Thymus (tissue), 11 donors: ENCODE measurements at regions not wholly inside any gene's neighbourhood (a gene's known extent, or its start where the extent isn't known, plus 50 kb on each side); places are given as distances from the start of the nearest gene placed in this dataset.

Experiments
- DNase-seq, 9 donors: peaks; one replicate each; pipeline ENCODE4 v3.0.0-alpha.2; 2013; ENCODE audit warnings: low spot score in 9 of 9, low read depth in 6 of 9, missing footprints in 1 of 9
- H3K27ac ChIP-seq, 2 donors: one replicate each; pipeline ENCODE4 v1.5.1; 2013; ENCODE audit warnings: control low read depth in 1 of 2, low read depth in 1 of 2, low read length in 1 of 2, mild to moderate bottlenecking in 1 of 2, moderate library complexity in 1 of 2
- H3K27me3 ChIP-seq, 2 donors: one replicate each; pipeline ENCODE4 v1.5.1; 2013; ENCODE audit warnings: low read length in 1 of 2; ENCODE audit not compliant: control insufficient read depth in 2 of 2, insufficient read depth in 1 of 2
- H3K36me3 ChIP-seq, 2 donors: one replicate each; pipeline ENCODE4 v1.5.1; 2013; ENCODE audit warnings: low read length in 1 of 2, mild to moderate bottlenecking in 1 of 2, moderate library complexity in 1 of 2; ENCODE audit not compliant: control insufficient read depth in 2 of 2, insufficient read depth in 2 of 2
- H3K4me1 ChIP-seq, 2 donors: one replicate each; pipeline ENCODE4 v1.5.1; 2013; ENCODE audit warnings: low read length in 2 of 2; ENCODE audit not compliant: control insufficient read depth in 2 of 2, insufficient read depth in 2 of 2
- H3K4me3 ChIP-seq, 2 donors: one replicate each; pipeline ENCODE4 v1.5.1; 2013; ENCODE audit warnings: low read length in 2 of 2, control low read depth in 1 of 2, mild to moderate bottlenecking in 1 of 2
- H3K9me3 ChIP-seq, 2 donors: one replicate each; pipeline ENCODE4 v1.5.1; 2013; ENCODE audit warnings: low read length in 1 of 2, mild to moderate bottlenecking in 1 of 2; ENCODE audit not compliant: control insufficient read depth in 2 of 2, insufficient read depth in 1 of 2
- WGBS: extraction: QIAGEN DNeasy Blood & Tissue Kit; methylation state at CpG from one replicate; pipeline ENCODE4 v1.1.7; 2013; 5-methylcytosine and 5-hydroxymethylcytosine counted together
- donor health status: healthy.

DNA sequence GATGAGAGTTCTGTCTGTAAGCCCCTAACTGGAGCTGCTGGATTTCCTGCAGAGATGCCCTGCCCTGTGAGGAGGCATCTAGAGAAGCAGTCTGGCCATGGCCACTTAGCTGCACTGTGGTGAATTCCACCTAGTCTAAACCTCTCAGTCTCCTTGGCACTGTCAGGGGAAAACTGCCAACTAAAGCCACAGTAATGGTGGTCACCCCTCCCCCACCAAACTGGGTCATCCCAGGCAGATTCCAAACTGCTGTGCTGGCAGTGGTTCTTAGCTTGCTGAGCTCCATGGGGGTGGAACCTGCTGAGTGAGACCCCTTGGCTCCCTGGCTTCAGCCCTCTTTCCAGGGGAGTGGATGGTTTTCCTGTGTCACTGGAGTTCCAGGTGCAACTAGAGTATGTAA is 740.6 kb downstream of the RWDD3 start:
- Histone ChIP-seq H3K4me1 (no peaks in the 10 kb centered on the region), H3K27me3 (no peaks in the 10 kb centered on the region), H3K27ac (no peak overlapping the region), H3K4me3 (no peak overlapping the region), H3K9me3 (peaks cover 0 to 6% of the 10 kb centered on the region in 2 donors), H3K36me3 (no peaks in the 10 kb centered on the region)
- DNase-seq, result no peak

DNA sequence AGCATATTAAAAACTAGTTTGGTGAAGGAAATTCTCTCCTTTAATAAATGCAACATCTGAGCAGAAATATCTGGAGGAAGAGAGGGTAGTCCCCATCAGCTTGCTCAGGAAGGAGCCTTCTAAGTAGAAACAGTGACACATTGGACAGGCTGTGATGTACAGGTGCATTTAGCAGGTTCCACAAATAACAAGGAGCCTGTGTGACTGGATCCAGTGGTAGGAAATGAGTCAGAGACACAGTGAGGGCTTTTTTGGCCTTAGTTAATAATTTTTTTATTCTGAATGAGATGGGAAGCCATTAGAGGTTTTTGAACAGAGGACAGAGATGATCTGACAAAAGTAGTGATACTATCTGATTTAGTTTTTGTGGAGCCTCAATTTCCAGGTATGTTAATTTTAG is 738.9 kb upstream of the PTBP2 start:
- no peak overlapping the region for H3K4me3 ChIP-seq
- no peaks in the 10 kb centered on the region for H3K4me1 ChIP-seq
- no peak for DNase-seq
- no peaks in the 10 kb centered on the region for H3K36me3 ChIP-seq
- no peaks in the 10 kb centered on the region for H3K27me3 ChIP-seq
- H3K9me3 ChIP-seq, result no peaks in the 10 kb centered on the region
- no peak overlapping the region for H3K27ac ChIP-seq

DNA sequence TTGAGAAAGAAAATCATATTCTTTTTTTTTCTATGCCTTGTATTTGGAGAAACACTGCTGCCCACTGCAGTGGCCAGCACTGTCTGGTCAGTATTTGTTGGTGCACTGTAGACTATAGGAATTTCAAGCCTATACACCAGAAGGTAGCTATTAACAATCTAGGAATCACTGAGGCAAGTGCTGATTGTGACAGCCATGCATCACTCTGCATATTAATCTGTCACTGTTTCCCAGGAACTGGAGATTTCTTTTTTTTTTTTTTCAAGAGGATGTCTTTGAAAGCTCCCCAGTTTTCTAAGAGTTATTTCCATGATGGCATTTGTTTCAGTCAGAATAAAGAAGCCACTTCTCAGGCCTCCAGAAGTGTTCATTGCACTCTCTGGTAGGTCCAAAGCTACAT is 737.8 kb upstream of the PTBP2 start:
- Histone ChIP-seq H3K4me1 (no peaks in the 10 kb centered on the region), H3K27me3 (no peaks in the 10 kb centered on the region), H3K27ac (no peak overlapping the region), H3K4me3 (no peak overlapping the region), H3K36me3 (no peaks in the 10 kb centered on the region), H3K9me3 (no peaks in the 10 kb centered on the region)
- DNase-seq, result no peak

DNA sequence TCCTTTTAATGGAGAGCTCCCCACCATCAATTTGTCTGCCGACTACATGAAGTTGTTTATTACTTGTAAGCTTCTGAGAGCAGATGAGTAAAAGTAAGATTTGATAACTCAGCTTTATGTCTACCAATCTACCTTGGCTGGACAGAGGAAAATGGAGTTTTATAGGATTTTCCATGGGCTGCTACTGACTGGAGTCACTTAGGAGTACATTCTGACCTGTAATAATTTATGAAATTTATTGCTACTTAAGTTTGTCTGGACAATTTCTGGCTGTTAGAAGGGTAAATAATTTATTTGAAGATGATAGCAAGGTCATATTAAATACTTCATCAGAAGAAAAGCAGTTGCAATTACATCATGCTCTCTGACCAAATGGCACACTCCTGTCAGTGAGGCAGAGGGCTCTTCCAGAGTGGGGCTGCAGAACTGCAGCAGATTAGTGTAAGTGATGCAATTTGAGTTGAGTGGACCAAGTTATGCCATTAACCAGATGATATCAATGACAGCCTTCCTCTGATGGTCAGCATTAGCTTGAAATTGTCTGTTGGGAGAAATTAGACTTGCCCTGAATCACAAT is 736.7 kb upstream of the PTBP2 start:
- Histone ChIP-seq H3K36me3 (no peaks in the 10 kb centered on the region), H3K4me1 (no peaks in the 10 kb centered on the region), H3K4me3 (no peak overlapping the region), H3K9me3 (no peaks in the 10 kb centered on the region), H3K27ac (no peak overlapping the region), H3K27me3 (no peaks in the 10 kb centered on the region)
- DNase-seq, result no peak
- WGBS, result 95% methylated on average over 1 of the region's 1 CpG

DNA sequence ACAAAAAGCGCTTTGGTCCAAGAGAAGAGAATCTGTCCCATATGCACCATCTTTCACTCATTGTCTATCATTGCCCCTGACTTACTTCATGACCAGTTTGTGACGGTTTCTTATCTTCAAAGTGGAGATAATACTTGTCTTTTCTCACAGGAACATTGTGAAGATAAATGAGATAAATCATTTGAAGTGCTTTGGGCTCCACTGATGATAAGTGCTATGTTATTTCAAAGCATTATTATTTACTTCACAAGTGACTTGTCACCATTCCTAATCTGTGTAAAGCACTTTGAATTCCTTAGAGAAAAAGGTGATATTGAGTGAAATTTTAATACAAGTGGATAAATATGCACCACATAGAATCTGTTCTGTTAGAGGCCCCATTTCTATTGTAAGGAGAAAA is 731.6 kb upstream of the PTBP2 start:
- WGBS, result 89% methylated on average over 2 of the region's 2 CpGs
- no peaks in the 10 kb centered on the region for H3K4me1 ChIP-seq
- H3K4me3 ChIP-seq, result no peak overlapping the region
- no peaks in the 10 kb centered on the region for H3K36me3 ChIP-seq
- no peaks in the 10 kb centered on the region for H3K27me3 ChIP-seq
- H3K27ac ChIP-seq, result no peak overlapping the region
- DNase-seq, result no peak
- H3K9me3 ChIP-seq, result no peaks in the 10 kb centered on the region

DNA sequence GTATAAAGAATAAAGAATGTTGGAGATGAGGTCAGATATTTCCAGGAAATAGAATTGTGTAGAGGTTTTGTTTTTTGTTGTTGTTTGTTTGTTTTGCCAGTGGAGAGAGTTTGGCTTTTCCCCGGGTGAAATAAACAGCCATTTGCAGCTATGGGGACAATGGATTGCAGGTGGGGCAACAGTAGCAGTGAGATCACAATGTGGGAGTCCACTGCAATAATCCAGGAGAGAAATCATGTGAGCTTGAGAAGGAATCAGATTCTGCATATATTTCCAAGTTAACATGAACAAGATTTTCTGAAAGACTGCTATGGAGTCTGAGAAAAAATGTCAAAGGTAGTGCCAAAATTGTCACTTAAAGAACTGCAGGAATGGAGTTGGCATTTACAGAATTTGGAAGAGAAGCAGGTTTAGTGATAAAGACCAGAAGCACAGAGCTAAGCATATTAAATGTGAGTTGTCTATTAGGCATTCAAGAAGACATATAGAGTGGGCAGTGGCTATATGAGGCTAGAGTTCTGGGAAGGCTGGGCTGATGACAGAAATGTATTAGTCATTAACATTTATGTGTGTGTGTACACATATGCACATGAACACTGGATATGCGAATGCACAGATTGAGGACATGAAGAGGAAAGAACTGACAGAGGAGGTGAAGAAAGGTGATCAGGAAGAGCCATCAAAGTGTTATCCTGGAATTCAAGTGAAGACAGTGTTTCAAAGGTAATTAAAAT is 729.6 kb upstream of the PTBP2 start:
- Histone ChIP-seq H3K9me3 (no peaks in the 10 kb centered on the region), H3K4me3 (no peak overlapping the region), H3K36me3 (no peaks in the 10 kb centered on the region), H3K4me1 (no peaks in the 10 kb centered on the region), H3K27ac (no peak overlapping the region), H3K27me3 (no peaks in the 10 kb centered on the region)
- no peak for DNase-seq
- 94% methylated on average over 2 of the region's 2 CpGs for WGBS

DNA sequence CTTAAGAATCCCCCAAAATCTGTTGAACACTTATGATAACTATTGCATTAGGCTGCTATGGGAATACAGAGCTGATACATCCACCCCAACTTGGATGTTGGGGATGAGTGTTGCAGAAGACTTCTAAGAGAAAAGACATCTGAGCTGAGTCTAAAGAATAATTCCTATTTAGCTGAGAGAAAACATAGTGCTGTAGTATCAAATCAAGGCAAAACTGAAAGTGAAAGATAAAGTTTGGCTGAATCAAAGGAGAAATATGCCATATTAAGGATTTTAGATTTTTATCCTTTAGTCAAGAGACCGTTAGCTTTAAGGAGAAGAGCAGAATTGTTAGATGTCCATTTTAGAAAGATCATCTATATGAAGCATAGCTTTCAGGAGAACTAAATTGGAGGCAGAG is 726.9 kb upstream of the PTBP2 start:
- no peaks in the 10 kb centered on the region for H3K36me3 ChIP-seq
- DNase-seq, result no peak
- 42% methylated on average over 1 of the region's 1 CpG for WGBS
- H3K9me3 ChIP-seq, result no peaks in the 10 kb centered on the region
- H3K27ac ChIP-seq, result no peak overlapping the region
- no peaks in the 10 kb centered on the region for H3K4me1 ChIP-seq
- H3K4me3 ChIP-seq, result no peak overlapping the region
- H3K27me3 ChIP-seq, result no peaks in the 10 kb centered on the region

DNA sequence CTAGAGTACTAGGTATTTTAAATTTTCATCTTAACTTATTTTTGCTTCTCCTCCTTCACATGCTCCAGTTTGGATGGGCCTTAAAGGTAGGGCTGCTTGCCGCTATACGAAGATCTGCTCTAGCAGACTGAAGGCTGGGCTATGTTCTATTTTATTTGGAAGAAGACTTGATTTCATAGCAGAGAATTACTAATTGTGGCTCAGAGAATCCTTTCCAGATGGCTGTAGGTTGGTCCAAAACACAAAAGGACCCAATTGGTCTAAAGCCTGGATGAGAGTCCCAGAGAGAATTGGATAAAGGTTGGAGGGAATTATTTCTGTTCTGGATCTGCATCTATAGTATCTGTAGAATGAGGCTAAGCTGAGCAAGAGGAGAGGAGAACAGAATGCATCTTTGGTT is 719.4 kb upstream of the PTBP2 start:
- Histone ChIP-seq H3K9me3 (no peaks in the 10 kb centered on the region), H3K36me3 (no peaks in the 10 kb centered on the region), H3K4me3 (no peak overlapping the region), H3K4me1 (no peaks in the 10 kb centered on the region), H3K27me3 (no peaks in the 10 kb centered on the region), H3K27ac (no peak overlapping the region)
- DNase-seq, result no peak
- 97% methylated on average over 2 of the region's 2 CpGs for WGBS

DNA sequence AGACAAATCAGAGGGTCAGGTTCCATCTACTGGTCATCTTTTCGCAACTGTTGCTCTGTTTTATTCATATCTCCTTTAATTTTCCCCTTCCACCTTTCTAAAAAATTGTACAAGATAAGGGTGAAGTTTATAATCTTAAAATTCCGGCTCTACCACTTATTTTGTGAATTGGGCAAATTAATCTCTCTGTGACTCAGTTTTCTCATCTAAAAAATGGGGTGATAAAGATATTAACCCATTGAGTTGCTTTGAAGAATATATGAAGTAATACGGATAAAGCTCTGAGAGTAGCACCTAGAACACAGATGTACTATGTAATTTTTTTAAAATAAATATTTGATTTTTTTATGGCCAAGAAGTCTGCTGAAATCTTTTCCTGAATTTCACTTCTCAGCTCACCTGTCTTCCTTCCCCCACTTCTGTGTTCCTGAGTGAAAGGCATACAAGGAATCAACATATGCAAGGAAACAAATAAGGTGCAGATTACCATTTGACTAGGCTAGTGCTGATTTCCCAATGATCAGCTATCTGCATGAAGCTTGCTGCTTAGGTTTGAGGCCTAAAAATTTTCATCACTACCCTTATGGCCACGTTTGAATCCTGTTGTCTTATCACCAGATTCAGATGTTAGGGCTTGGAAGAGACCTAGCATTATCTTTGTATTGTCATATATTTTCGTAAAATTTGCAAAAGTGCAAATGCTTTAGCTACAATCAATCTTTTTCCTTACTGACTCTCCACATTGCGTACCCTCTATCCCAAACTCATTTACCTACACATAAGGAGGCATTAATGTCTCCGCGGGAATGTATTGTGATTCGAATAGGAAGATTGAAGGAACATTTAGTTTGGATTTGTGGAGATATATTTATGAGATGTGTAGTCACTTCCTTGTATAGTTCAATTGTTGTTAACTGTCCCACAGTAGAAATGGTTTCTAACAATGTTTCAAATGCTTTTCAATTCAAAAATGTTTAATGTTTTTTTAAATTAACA is 718.3 kb upstream of the PTBP2 start:
- Histone ChIP-seq H3K4me3 (no peak overlapping the region), H3K27ac (no peak overlapping the region), H3K36me3 (no peaks in the 10 kb centered on the region), H3K27me3 (no peaks in the 10 kb centered on the region), H3K9me3 (no peaks in the 10 kb centered on the region), H3K4me1 (no peaks in the 10 kb centered on the region)
- DNase-seq, result no peak
- 88% methylated on average over 9 of the region's 9 CpGs for WGBS
